Activated T-cell treated with anti-CD3 and anti-CD28 coated beads, Interleukin-2, amount 50 U/mL, for 24 hours (primary cell): ENCODE measurements at regions not wholly inside any gene's neighbourhood (a gene's known extent, or its start where the extent isn't known, plus 50 kb on each side); places are given as distances from the start of the nearest gene placed in this dataset.

Experiments
- DNase-seq: peaks from one replicate; pipeline ENCODE4 v3.0.0-alpha.2; 2020
- H3K27ac Mint-ChIP-seq: 2 replicates; pipeline ENCODE4 v1.8.0; 2020; ENCODE audit warnings: mild to moderate bottlenecking, mixed read lengths
- H3K27me3 Mint-ChIP-seq: 2 replicates; pipeline ENCODE4 v1.8.0; 2020; ENCODE audit warnings: mixed read lengths
- H3K36me3 Mint-ChIP-seq: 2 replicates; pipeline ENCODE4 v1.8.0; 2020; ENCODE audit warnings: low read depth, mixed read lengths
- H3K4me1 Mint-ChIP-seq: 2 replicates; pipeline ENCODE4 v1.8.0; 2020; ENCODE audit warnings: low read depth, mixed read lengths
- H3K4me3 Mint-ChIP-seq: 2 replicates; pipeline ENCODE4 v1.8.0; 2020; ENCODE audit warnings: mild to moderate bottlenecking, moderate library complexity, mixed read lengths
- H3K9me3 Mint-ChIP-seq: 2 replicates; pipeline ENCODE4 v1.8.0; 2020; ENCODE audit warnings: mixed read lengths

DNA sequence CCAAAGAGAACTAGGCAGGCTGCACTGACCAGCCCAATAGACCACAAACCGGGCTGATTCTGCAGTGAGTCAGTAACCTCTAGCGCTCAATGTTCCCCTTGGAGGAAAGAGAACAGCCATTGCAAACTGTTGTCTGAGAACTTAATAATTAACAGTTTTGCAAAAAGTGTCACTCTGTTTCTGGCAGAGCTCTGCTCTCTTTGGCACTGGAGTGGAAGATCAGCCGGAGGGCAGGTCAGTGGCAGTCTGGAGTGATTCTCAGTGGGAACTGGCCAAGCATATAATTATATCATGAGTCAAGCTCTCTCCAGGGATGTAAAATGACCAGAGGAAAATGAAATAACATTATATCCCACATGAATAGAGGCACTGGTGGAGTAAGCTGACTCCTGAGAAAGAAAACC is 238.3 kb downstream of the HLX start:
- H3K4me3 Mint-ChIP-seq, result no peak overlapping the region
- no peaks in the 10 kb centered on the region for H3K36me3 Mint-ChIP-seq
- H3K4me1 Mint-ChIP-seq, result no peaks in the 10 kb centered on the region
- no peaks in the 10 kb centered on the region for H3K9me3 Mint-ChIP-seq
- peaks cover 9% of the 10 kb centered on the region for H3K27me3 Mint-ChIP-seq
- no peak overlapping the region for H3K27ac Mint-ChIP-seq
- DNase-seq, result no peak

DNA sequence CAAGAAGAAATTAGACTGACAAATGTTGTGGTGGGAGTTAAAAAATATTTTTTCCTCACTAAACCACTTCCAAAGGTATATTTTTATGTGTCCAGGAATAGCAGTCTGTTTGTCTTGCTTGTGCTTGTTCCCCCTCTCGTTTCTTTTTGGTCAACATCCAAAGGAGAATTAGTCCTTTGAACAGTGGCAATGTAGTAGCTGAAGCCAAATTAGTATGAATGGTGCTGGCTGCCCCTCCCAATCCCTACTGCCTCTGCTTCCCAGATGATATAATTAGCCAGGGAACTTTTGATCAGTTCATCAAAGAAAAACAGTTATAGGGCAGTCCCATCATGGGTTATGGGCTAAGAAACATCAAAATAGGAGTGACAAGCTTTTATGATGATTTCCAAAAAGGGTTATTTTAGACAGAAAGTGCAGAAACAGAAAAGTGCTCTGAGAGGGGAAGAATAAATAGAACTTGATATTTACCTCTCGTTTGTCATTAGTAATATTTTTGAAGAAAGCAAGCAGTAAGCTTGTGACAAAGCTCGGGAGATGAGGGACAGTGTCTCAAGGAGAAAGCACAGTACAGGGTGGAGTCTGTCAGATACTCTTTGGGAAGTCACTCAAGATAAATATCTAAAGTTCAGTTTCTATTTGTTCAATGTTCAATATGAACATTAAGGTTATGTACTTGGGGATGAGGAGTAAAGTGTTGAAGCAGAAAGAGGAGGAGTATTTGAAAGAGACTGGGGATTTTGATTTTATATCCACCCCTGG is 239.1 kb downstream of the HLX start:
- H3K9me3 Mint-ChIP-seq, result no peaks in the 10 kb centered on the region
- no peak overlapping the region for H3K4me3 Mint-ChIP-seq
- DNase-seq, result no peak
- no peaks in the 10 kb centered on the region for H3K4me1 Mint-ChIP-seq
- H3K27me3 Mint-ChIP-seq, result peaks cover 9% of the 10 kb centered on the region
- no peaks in the 10 kb centered on the region for H3K36me3 Mint-ChIP-seq
- H3K27ac Mint-ChIP-seq, result no peak overlapping the region

DNA sequence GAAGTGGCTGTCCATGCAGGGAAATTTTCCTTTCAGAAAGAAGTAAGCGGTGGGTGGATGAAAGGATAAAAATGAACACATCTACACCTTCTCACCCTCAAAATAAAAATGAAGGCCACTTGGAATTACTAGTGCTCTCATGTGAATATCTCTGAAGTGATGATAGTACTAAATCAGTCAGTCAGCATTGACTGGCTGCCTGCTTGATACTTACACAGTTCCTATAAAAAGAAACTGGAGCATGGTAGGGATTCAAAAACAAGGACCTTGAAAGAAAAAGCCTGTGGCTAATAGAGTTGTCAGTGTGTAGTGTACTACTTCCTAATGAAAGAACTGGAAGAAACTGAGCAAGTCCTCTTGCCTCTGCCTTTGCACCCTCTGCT is 239.7 kb downstream of the HLX start:
- H3K4me1 Mint-ChIP-seq, result no peaks in the 10 kb centered on the region

DNA sequence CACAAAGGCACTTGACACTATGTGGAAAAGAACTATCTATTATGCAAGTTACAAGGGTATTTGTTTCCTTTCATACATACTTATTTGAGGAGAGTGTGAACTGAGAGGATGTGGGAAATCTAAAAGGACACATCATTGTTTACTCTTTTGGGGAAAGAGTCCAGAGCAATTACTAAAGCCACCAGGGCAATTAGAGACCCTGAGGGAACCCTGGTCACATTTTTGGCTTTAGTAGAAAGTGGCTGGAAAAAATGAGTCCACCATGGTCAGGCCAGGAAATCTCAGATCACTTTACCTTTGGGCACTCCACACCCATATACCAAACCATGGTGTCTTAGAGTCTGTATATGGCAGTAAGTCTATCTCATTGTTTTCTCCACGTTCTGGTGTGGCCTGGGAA is 243.3 kb downstream of the HLX start:
- Mint-ChIP-seq H3K4me3 (no peak overlapping the region), H3K9me3 (no peaks in the 10 kb centered on the region), H3K27me3 (peaks cover 3% of the 10 kb centered on the region), H3K36me3 (no peaks in the 10 kb centered on the region), H3K4me1 (no peaks in the 10 kb centered on the region), H3K27ac (no peak overlapping the region)
- DNase-seq, result no peak

More for the DNA sequence above, 239.7 kb downstream of the HLX start:
- Mint-ChIP-seq H3K36me3 (no peaks in the 10 kb centered on the region), H3K27me3 (peaks cover 9% of the 10 kb centered on the region), H3K9me3 (no peaks in the 10 kb centered on the region), H3K4me3 (no peak overlapping the region), H3K27ac (no peak overlapping the region)
- no peak for DNase-seq

DNA sequence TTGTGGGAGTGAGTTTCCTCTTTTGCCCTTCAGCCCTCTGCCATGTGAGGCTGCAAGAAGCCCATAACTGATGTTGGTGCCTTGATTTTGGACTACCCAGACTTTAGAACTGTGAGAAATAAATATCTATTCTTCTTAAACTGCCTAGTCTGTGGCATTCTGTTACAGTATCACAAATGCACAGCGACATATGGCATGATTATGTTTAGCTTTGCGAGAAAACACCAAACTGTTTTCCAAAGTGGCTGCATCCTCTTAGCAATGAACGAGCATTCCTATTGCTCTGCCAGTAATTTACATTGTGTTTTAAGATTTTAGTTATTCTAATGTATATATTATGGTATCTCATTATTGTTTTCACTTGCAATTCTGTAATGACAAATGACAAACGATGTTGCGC is 246.7 kb downstream of the HLX start:
- H3K4me1 Mint-ChIP-seq, result no peaks in the 10 kb centered on the region
- no peak overlapping the region for H3K4me3 Mint-ChIP-seq
- DNase-seq, result no peak
- H3K36me3 Mint-ChIP-seq, result no peaks in the 10 kb centered on the region
- H3K27ac Mint-ChIP-seq, result no peak overlapping the region
- H3K27me3 Mint-ChIP-seq, result peaks cover 3% of the 10 kb centered on the region
- H3K9me3 Mint-ChIP-seq, result peaks cover 2% of the 10 kb centered on the region

DNA sequence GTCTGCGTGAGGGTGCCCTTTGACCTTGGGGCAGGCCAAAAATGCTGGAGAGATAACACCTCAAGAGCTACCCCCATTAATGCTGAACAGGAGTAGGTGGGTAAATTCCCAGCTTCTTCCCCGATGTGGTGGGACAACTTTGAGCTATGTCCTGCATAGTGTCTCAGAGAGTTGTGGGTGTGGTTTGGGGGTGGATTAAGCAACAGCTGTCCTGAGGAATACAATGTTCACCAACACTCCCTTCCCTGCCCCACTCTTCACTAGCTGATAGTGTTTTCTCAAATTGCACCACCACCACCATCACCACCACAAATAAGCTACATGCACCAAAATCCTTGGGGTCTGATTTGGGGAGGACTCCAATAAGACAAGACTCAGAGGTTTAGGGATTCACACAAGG is 258.4 kb downstream of the HLX start:
- Mint-ChIP-seq H3K27me3 (peaks cover 4% of the 10 kb centered on the region), H3K4me1 (no peaks in the 10 kb centered on the region), H3K9me3 (no peaks in the 10 kb centered on the region), H3K36me3 (no peaks in the 10 kb centered on the region), H3K27ac (no peak overlapping the region), H3K4me3 (no peak overlapping the region)
- DNase-seq, result no peak

DNA sequence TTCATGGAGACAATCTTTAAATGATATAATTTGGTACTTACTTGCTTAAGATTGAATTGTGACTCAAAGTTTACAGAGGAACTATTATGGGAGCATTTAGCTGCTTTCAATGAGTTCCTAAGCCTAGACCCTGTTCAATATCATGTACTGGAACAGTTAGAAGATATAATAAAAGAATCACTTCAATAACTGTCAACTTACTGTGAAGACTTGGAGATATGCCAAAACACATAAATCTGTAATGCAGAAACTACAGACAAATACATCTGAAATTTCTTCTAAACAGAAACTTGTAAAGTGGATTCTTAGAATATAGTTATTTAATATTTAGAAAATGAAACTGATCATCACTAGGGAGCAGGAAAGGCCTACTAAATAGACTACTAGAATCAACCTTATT is 259.3 kb downstream of the HLX start:
- H3K36me3 Mint-ChIP-seq, result no peaks in the 10 kb centered on the region
- H3K9me3 Mint-ChIP-seq, result no peaks in the 10 kb centered on the region
- no peaks in the 10 kb centered on the region for H3K4me1 Mint-ChIP-seq
- peaks cover 4% of the 10 kb centered on the region for H3K27me3 Mint-ChIP-seq
- DNase-seq, result no peak
- H3K4me3 Mint-ChIP-seq, result no peak overlapping the region
- no peak overlapping the region for H3K27ac Mint-ChIP-seq

DNA sequence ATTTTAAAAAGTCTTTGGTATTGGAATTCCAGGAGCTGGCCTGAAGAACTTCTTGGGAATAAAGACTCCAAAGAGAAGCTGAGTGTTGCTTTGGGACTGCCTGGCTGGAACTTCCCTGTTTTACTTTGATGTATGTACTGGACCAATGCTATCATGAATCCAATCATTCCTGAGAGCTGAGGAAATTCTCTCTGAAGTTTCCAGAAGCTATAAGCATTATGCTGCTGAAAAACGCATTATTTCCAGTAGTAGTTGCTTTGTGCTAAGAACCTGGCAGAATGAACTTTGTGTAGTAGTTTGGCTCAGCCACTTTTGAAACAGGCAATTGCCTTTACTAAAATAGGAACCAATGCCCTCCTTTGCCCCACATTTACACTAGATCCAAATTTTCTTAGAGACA is 260.7 kb downstream of the HLX start:
- Mint-ChIP-seq H3K36me3 (no peaks in the 10 kb centered on the region), H3K9me3 (no peaks in the 10 kb centered on the region), H3K4me3 (no peak overlapping the region), H3K4me1 (no peaks in the 10 kb centered on the region), H3K27me3 (peaks cover 4% of the 10 kb centered on the region), H3K27ac (no peak overlapping the region)
- DNase-seq, result no peak

DNA sequence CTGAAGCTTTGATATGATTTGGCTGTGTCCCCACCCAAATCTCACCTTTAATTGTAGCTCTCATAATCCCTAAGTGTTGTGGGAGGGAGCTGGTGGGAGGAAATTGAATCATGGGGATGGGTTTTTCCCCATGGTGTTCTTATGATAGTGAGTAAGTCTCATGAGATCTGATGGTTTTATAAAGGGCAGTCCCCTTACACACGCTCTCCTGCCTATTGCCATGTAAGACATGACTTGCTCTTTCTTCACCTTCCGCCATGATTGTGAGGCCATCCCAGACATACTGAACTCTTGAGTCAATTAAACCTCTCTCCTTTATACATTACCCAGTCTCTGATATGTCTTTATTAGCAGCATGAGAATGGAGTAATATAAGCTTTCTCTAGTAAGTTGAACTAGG is 261.9 kb downstream of the HLX start:
- Mint-ChIP-seq H3K4me3 (no peak overlapping the region), H3K36me3 (no peaks in the 10 kb centered on the region), H3K27me3 (peaks cover 4% of the 10 kb centered on the region), H3K27ac (no peak overlapping the region), H3K4me1 (no peaks in the 10 kb centered on the region), H3K9me3 (no peaks in the 10 kb centered on the region)
- DNase-seq, result no peak

DNA sequence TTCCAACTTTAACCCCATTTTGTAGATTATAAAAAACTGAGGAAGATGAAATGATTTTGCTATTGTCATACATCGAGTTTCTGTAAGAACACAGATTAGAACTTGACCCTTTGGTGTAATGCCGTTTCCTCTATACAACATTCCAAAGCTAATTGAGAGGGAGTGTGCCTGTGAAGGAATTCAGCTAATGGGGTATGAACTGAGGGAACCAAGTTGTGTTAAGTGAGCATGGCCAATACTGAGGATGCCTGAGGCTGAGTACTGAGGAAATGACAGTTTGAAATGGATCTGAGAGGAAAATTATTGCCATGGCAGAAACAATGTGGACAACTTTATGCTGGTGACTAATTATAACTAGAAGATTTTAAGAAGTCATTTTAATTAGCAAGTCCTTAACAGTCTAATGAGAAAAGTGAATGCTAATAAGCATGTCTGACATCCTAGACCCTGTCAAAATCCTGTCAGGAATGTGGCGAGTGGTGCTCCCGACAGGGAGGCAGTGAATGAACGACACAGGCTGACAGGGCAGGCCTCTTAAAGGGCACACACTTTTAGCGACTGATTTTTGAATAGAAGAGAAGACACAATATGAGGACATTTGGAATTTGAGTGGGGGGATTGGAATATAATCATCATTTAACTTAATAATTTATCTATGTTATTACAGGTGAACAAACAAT is 262.5 kb downstream of the HLX start:
- no peak overlapping the region for H3K27ac Mint-ChIP-seq
- no peaks in the 10 kb centered on the region for H3K4me1 Mint-ChIP-seq
- no peak for DNase-seq
- no peaks in the 10 kb centered on the region for H3K36me3 Mint-ChIP-seq
- peaks cover 4% of the 10 kb centered on the region for H3K27me3 Mint-ChIP-seq
- no peak overlapping the region for H3K4me3 Mint-ChIP-seq
- H3K9me3 Mint-ChIP-seq, result no peaks in the 10 kb centered on the region

DNA sequence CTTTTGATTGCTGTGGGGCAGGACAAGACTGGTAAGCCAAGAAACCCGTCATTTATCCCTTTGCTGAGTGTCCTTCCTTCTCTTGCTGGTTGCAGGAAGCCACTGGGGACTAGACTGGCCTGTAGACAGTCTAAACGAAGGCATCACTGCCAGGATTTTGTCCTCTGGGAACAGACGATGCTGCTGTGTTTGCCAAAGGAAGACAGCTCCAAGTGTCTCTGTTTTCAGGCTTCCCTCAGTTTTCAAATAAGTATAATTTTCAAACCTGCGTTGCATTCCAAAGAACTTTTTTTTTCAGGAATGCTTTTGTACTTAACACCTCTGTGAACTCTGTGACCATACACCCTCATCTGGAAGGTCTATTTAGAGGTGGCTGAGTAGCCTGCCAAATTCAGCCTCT is 269.4 kb downstream of the HLX start:
- Mint-ChIP-seq H3K27ac (no peak overlapping the region), H3K4me1 (no peaks in the 10 kb centered on the region), H3K4me3 (no peak overlapping the region), H3K9me3 (no peaks in the 10 kb centered on the region), H3K27me3 (no peaks in the 10 kb centered on the region), H3K36me3 (no peaks in the 10 kb centered on the region)
- no peak for DNase-seq

DNA sequence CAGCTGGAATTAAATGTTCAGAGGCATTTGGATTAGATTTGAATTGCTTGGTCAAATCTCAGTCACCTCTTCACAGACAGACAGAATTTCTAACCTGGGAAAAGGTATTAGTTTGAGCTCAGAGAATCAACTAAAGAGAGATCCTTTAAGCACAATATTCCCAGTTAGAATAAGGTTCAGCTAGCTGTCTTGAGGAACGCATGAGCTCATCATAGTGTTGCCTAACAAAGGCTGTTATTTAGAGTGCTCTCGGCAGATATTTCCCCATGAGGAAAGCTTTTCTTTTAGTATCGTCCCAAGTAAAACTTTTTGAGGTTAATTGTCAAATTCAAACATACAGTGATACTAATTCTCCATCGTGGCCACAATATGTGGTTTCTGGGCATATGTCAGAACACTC is 269.9 kb downstream of the HLX start:
- Mint-ChIP-seq H3K4me3 (no peak overlapping the region), H3K27me3 (no peaks in the 10 kb centered on the region), H3K9me3 (no peaks in the 10 kb centered on the region), H3K36me3 (no peaks in the 10 kb centered on the region), H3K4me1 (no peaks in the 10 kb centered on the region), H3K27ac (no peak overlapping the region)
- DNase-seq, result no peak

DNA sequence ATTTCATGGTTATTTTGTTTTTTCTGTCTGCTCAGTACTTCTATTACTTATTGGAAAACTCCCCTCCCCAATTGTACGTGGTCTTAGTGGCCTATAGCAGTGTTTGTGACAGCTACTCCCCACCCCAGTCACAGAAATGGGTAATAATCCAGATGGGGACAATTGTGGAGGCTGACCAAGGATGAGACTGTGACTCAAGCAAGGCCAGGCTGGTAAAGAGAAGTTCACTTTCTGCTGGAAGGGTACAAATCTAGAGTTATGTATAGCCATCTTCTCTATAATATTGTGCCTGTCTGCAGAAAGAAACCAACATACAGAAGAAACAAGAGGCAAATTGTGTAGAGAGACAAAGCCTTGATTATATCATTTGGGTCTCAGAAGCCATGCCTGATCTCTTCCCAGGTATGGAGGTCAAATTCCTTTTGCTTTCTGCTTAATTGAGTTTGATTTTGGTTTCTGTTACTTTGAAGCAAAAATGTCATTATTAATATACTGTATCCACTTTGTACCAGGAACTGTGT is 270.4 kb downstream of the HLX start:
- H3K27me3 Mint-ChIP-seq, result no peaks in the 10 kb centered on the region
- H3K4me1 Mint-ChIP-seq, result no peaks in the 10 kb centered on the region
- H3K4me3 Mint-ChIP-seq, result no peak overlapping the region
- no peaks in the 10 kb centered on the region for H3K9me3 Mint-ChIP-seq
- no peak overlapping the region for H3K27ac Mint-ChIP-seq
- DNase-seq, result no peak
- H3K36me3 Mint-ChIP-seq, result no peaks in the 10 kb centered on the region

DNA sequence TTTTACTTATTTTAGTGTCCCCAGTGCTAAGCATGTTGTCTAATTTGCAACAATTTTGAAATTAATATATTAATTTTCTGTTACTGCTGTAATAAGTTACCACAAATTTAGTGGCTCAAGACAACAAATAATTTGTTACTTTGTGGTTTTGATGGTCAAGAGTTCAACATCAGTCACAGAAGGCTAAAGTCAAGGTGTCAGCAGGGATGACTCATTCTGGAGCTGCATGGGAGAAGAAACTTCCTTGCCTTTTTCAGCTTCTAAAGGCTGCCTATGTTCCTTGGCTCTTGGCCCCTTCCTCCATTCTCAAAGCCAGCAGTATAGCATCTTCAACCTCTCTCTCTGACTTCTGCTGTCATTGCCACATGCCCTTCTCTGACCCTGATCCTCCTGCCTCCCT is 271.8 kb downstream of the HLX start:
- no peak overlapping the region for H3K27ac Mint-ChIP-seq
- H3K4me1 Mint-ChIP-seq, result no peaks in the 10 kb centered on the region
- H3K9me3 Mint-ChIP-seq, result no peaks in the 10 kb centered on the region
- H3K36me3 Mint-ChIP-seq, result no peaks in the 10 kb centered on the region
- no peaks in the 10 kb centered on the region for H3K27me3 Mint-ChIP-seq
- H3K4me3 Mint-ChIP-seq, result no peak overlapping the region
- no peak for DNase-seq

DNA sequence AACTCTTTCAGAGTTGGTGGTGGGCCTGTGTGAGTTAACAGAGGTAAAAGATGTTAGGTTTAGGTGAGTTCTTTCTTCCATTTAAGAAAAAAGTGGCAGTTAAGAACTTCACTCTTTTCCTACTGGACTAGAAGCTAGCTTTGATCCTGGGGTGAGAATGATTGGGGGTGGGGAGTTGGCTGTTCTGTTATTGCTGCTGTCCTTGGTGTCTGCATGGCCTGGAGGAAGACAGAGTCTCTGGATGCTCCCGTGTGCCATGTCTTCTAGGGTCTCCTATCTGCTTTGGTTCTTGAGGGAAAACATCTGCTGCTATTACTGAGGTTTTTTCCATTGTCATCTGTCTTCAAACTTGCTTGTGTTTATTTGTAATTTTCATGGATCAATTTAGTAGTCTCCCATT is 275.7 kb downstream of the HLX start:
- no peak overlapping the region for H3K27ac Mint-ChIP-seq
- H3K27me3 Mint-ChIP-seq, result peaks cover 2% of the 10 kb centered on the region
- H3K36me3 Mint-ChIP-seq, result no peaks in the 10 kb centered on the region
- H3K9me3 Mint-ChIP-seq, result no peaks in the 10 kb centered on the region
- no peaks in the 10 kb centered on the region for H3K4me1 Mint-ChIP-seq
- DNase-seq, result no peak
- H3K4me3 Mint-ChIP-seq, result no peak overlapping the region
